ENCODE measurements at regions not wholly inside any gene's neighbourhood (a gene's known extent, or its start where the extent isn't known, plus 50 kb on each side); places are given as distances from the start of the nearest gene placed in this dataset.

GRCh38 chr13:40502236-40502635, 164.2 kb downstream of the FOXO1 start:
- H3K4me3 ChIP-seq (ENCODE audit: low read depth in 1 of 2, low read length in 2 of 2), result no peak overlapping the region
- H3K36me3 ChIP-seq (ENCODE audit: insufficient read depth, low read length), result no peaks in the 10 kb centered on the region
- H3K4me1 ChIP-seq (ENCODE audit: insufficient read depth, low read length), result no peaks in the 10 kb centered on the region
- H3K27ac ChIP-seq (ENCODE audit: low read depth, low read length), result no peak overlapping the region
- H3K9me3 ChIP-seq (ENCODE audit: low read length), result no peaks in the 10 kb centered on the region
- no peak overlapping the region for H3K9ac ChIP-seq (ENCODE audit: low read length)
- H3K27me3 ChIP-seq (ENCODE audit: control insufficient read depth in 1 of 2, insufficient read depth in 2 of 2, low read length in 2 of 2), result no peaks in the 10 kb centered on the region

- Histone ChIP-seq H3K36me3 (ENCODE audit: insufficient read depth, low read length) (no peaks in the 10 kb centered on the region), H3K4me1 (ENCODE audit: insufficient read depth, low read length) (no peaks in the 10 kb centered on the region), H3K4me3 (ENCODE audit: low read depth in 1 of 2, low read length in 2 of 2) (no peak overlapping the region), H3K27me3 (ENCODE audit: control insufficient read depth in 1 of 2, insufficient read depth in 2 of 2, low read length in 2 of 2) (no peaks in the 10 kb centered on the region), H3K27ac (ENCODE audit: low read depth, low read length) (no peak overlapping the region), H3K9me3 (ENCODE audit: low read length) (no peaks in the 10 kb centered on the region), H3K9ac (ENCODE audit: low read length) (no peak overlapping the region)
These were observed 163.4 kb downstream of the FOXO1 start for GRCh38 chr13:40503011-40503410.

- Histone ChIP-seq H3K4me3 (ENCODE audit: low read depth in 1 of 2, low read length in 2 of 2) (no peak overlapping the region), H3K9me3 (ENCODE audit: low read length) (no peaks in the 10 kb centered on the region), H3K36me3 (ENCODE audit: insufficient read depth, low read length) (no peaks in the 10 kb centered on the region), H3K9ac (ENCODE audit: low read length) (no peak overlapping the region), H3K27ac (ENCODE audit: low read depth, low read length) (no peak overlapping the region), H3K4me1 (ENCODE audit: insufficient read depth, low read length) (peaks cover 10% of the 10 kb centered on the region), H3K27me3 (ENCODE audit: control insufficient read depth in 1 of 2, insufficient read depth in 2 of 2, low read length in 2 of 2) (no peaks in the 10 kb centered on the region)
These were observed 162.4 kb downstream of the FOXO1 start for GRCh38 chr13:40503966-40504591.

- Histone ChIP-seq H3K9ac (ENCODE audit: low read length) (no peak overlapping the region), H3K4me3 (ENCODE audit: low read depth in 1 of 2, low read length in 2 of 2) (no peak overlapping the region), H3K27me3 (ENCODE audit: control insufficient read depth in 1 of 2, insufficient read depth in 2 of 2, low read length in 2 of 2) (no peaks in the 10 kb centered on the region), H3K27ac (ENCODE audit: low read depth, low read length) (no peak overlapping the region), H3K9me3 (ENCODE audit: low read length) (no peaks in the 10 kb centered on the region), H3K36me3 (ENCODE audit: insufficient read depth, low read length) (no peaks in the 10 kb centered on the region), H3K4me1 (ENCODE audit: insufficient read depth, low read length) (peaks cover 10% of the 10 kb centered on the region)
These were observed 161.8 kb downstream of the FOXO1 start for GRCh38 chr13:40504641-40505040.

GRCh38 chr13:40505196-40505595, 161.2 kb downstream of the FOXO1 start:
- no peaks in the 10 kb centered on the region for H3K36me3 ChIP-seq (ENCODE audit: insufficient read depth, low read length)
- no peaks in the 10 kb centered on the region for H3K27me3 ChIP-seq (ENCODE audit: control insufficient read depth in 1 of 2, insufficient read depth in 2 of 2, low read length in 2 of 2)
- H3K27ac ChIP-seq (ENCODE audit: low read depth, low read length), result no peak overlapping the region
- H3K4me3 ChIP-seq (ENCODE audit: low read depth in 1 of 2, low read length in 2 of 2), result no peak overlapping the region
- no peaks in the 10 kb centered on the region for H3K9me3 ChIP-seq (ENCODE audit: low read length)
- no peak overlapping the region for H3K9ac ChIP-seq (ENCODE audit: low read length)
- H3K4me1 ChIP-seq (ENCODE audit: insufficient read depth, low read length), result peaks cover 10% of the 10 kb centered on the region

Measured in muscle layer of colon (tissue), 2 donors.